Body of pancreas (tissue), 4 donors: ENCODE measurements at regions not wholly inside any gene's neighbourhood (a gene's known extent, or its start where the extent isn't known, plus 50 kb on each side); places are given as distances from the start of the nearest gene placed in this dataset.

Source experiments
- ATAC-seq: fragments of 150-250 bp; one replicate; pipeline ENCODE4 v1.9.1; 2016
- DNase-seq, 4 donors: peaks; one replicate each; pipeline ENCODE4 v3.0.0-alpha.2; 2019
- H3K27ac ChIP-seq, 4 donors: fragments of 200-600 bp; sonication (generic); 1 replicate in 3 of 4; 2 replicates in 1 of 4; pipeline versions ENCODE4 v1.5.1 to v1.6.1; 2016 to 2019; ENCODE audit warnings: mild to moderate bottlenecking in 1 of 4, mixed read lengths in 1 of 4, moderate library complexity in 1 of 4
- H3K27me3 ChIP-seq, 2 donors: fragments of 200-600 bp; sonication (generic); one replicate each; pipeline ENCODE4 v1.6.0; 2016; ENCODE audit warnings: mild to moderate bottlenecking in 1 of 2
- H3K36me3 ChIP-seq, 2 donors: fragments of 200-600 bp; sonication (generic); replicated peaks in 1 of 2; 2 replicates each; pipeline ENCODE4 v1.5.1; 2016; ENCODE audit warnings: low read depth in 2 of 2; ENCODE audit not compliant: insufficient read depth in 1 of 2
- H3K4me1 ChIP-seq: fragments of 200-600 bp; sonication (generic); one replicate; pipeline ENCODE4 v1.6.0; 2016
- H3K4me3 ChIP-seq, 2 donors: fragments of 200-600 bp; sonication (generic); 1 replicate in 1 of 2; 2 replicates in 1 of 2; pipeline ENCODE4 v1.5.1; 2016 to 2019
- H3K9me3 ChIP-seq, 3 donors: fragments of 200-600 bp; sonication (generic); 1 replicate in 2 of 3; 2 replicates in 1 of 3; pipeline ENCODE4 v1.5.1; 2016
- CTCF ChIP-seq, 7 experiments: fragments of 450-650 bp in 4 of 7; fragments of 200-600 bp in 3 of 7; sonication (generic) in 3 of 7; IDR thresholded peaks; one replicate each; pipeline ENCODE4 v1.5.1; 2016 to 2019; ENCODE audit warnings: antibody characterized with exemption in 7 of 7
- POLR2A ChIP-seq, 3 donors: fragments of 450-650 bp; IDR thresholded peaks; one replicate each; pipeline ENCODE4 v1.6.1; 2016; ENCODE audit warnings: antibody characterized with exemption in 3 of 3, mild to moderate bottlenecking in 2 of 3
- WGBS, 2 donors: methylation state at CpG; one replicate each; pipeline ENCODE4 v1.1.5; 2017; 5-methylcytosine and 5-hydroxymethylcytosine counted together
- intact Hi-C: fragments of 100-400 bp; cut with DNase I; formaldehyde crosslinking; loops from one replicate; pipeline ENCODE4 v1.15.1; 2023

- no peaks in the 10 kb centered on the region for H3K9me3 ChIP-seq
- H3K27ac ChIP-seq, result no peak overlapping the region
- intact Hi-C loops, result no loop called here
- H3K36me3 ChIP-seq, result no peaks in the 10 kb centered on the region
- H3K4me3 ChIP-seq, result no peak overlapping the region
- no peaks in the 10 kb centered on the region for H3K27me3 ChIP-seq
- TF ChIP-seq POLR2A (IDR thresholded peaks at IDR 0.05) (no peak), CTCF (IDR thresholded peaks at IDR 0.05) (no peak)
- no peak for DNase-seq
- H3K4me1 ChIP-seq, result no peaks in the 10 kb centered on the region
- WGBS, 2 donors, result 85 to 100% methylated on average over 1 of the region's 1 CpG
- no peak for ATAC-seq
Measured at GRCh38 chr13:75231235-75231634, 250.7 kb downstream of the TBC1D4 start.

GRCh38 chr13:75226733-75227435, 255.1 kb downstream of the TBC1D4 start:
- WGBS, 2 donors, result 48 to 50% methylated on average over 3 of the region's 3 CpGs

GRCh38 chr13:75226092-75226491, 255.9 kb downstream of the TBC1D4 start:
- TF ChIP-seq CTCF (IDR thresholded peaks at IDR 0.05) (no peak), POLR2A (IDR thresholded peaks at IDR 0.05) (no peak)
- H3K27me3 ChIP-seq, result no peaks in the 10 kb centered on the region
- WGBS, 2 donors, result 66 to 73% methylated on average over 9 of the region's 9 CpGs
- no peaks in the 10 kb centered on the region for H3K4me1 ChIP-seq
- H3K9me3 ChIP-seq, result no peaks in the 10 kb centered on the region
- no peak overlapping the region for H3K4me3 ChIP-seq
- DNase-seq, result no peak
- H3K27ac ChIP-seq, result no peak overlapping the region
- no peak for ATAC-seq
- intact Hi-C loops, result loop anchor here (10.0 kb wide), 1 partner anchor 1471 kb away; no protein-coding TSS in a partner anchor
- no peaks in the 10 kb centered on the region for H3K36me3 ChIP-seq

More at GRCh38 chr13:75226733-75227435, 255.1 kb downstream of the TBC1D4 start:
- H3K36me3 ChIP-seq, result no peaks in the 10 kb centered on the region
- intact Hi-C loops, result loop anchor here (10.0 kb wide), 1 partner anchor 1472 kb away; no protein-coding TSS in a partner anchor
- DNase-seq (no peak), ATAC-seq (no peak)
- H3K4me3 ChIP-seq, result no peak overlapping the region
- TF ChIP-seq CTCF (IDR thresholded peaks at IDR 0.05), result no peak
- TF ChIP-seq POLR2A (IDR thresholded peaks at IDR 0.05), result no peak
- H3K27ac ChIP-seq, result no peak overlapping the region
- no peaks in the 10 kb centered on the region for H3K9me3 ChIP-seq
- no peaks in the 10 kb centered on the region for H3K27me3 ChIP-seq
- H3K4me1 ChIP-seq, result no peaks in the 10 kb centered on the region

- ATAC-seq (no peak), DNase-seq (no peak)
- Histone ChIP-seq H3K4me1 (no peaks in the 10 kb centered on the region), H3K9me3 (no peaks in the 10 kb centered on the region), H3K4me3 (no peak overlapping the region), H3K27ac (no peak overlapping the region), H3K27me3 (no peaks in the 10 kb centered on the region), H3K36me3 (no peaks in the 10 kb centered on the region)
- TF ChIP-seq CTCF (IDR thresholded peaks at IDR 0.05), result no peak
- TF ChIP-seq POLR2A (IDR thresholded peaks at IDR 0.05), result no peak
- 80 to 100% methylated on average over 1 of the region's 1 CpG for WGBS, 2 donors
- intact Hi-C loops, result loop anchor here (10.0 kb wide), 1 partner anchor 1471 kb away; no protein-coding TSS in a partner anchor
Measured at GRCh38 chr13:75225288-75226032, 256.5 kb downstream of the TBC1D4 start.
